ENCODE measurements at regions not wholly inside any gene's neighbourhood (a gene's known extent, or its start where the extent isn't known, plus 50 kb on each side); places are given as distances from the start of the nearest gene placed in this dataset.

- H3K4me1 ChIP-seq (ENCODE audit: insufficient read depth, low read length), result no peaks in the 10 kb centered on the region
- H3K27ac ChIP-seq (ENCODE audit: low read length), result no peak overlapping the region
- no peak overlapping the region for H3K4me3 ChIP-seq (ENCODE audit: low read length)
- no peaks in the 10 kb centered on the region for H3K36me3 ChIP-seq (ENCODE audit: insufficient read depth, low read depth, low read length)
- no peaks in the 10 kb centered on the region; the same call in 1 of the 2 replicates for H3K27me3 ChIP-seq (ENCODE audit: insufficient read depth, low read length)
- no peaks in the 10 kb centered on the region for H3K9me3 ChIP-seq (ENCODE audit: insufficient read depth, low read depth, low read length)
- no peak overlapping the region for H3K9ac ChIP-seq (ENCODE audit: low read depth, low read length)
Measured at GRCh38 chr14:98966016-98966415, 306.0 kb downstream of the BCL11B start.

- H3K9me3 ChIP-seq (ENCODE audit: insufficient read depth, low read depth, low read length), result no peaks in the 10 kb centered on the region
- H3K36me3 ChIP-seq (ENCODE audit: insufficient read depth, low read depth, low read length), result no peaks in the 10 kb centered on the region
- H3K4me1 ChIP-seq (ENCODE audit: insufficient read depth, low read length), result no peaks in the 10 kb centered on the region
- H3K9ac ChIP-seq (ENCODE audit: low read depth, low read length), result no peak overlapping the region
- no peaks in the 10 kb centered on the region; the same call in 1 of the 2 replicates for H3K27me3 ChIP-seq (ENCODE audit: insufficient read depth, low read length)
- no peak overlapping the region for H3K4me3 ChIP-seq (ENCODE audit: low read length)
- H3K27ac ChIP-seq (ENCODE audit: low read length), result no peak overlapping the region
Measured at GRCh38 chr14:98966475-98967162, 305.4 kb downstream of the BCL11B start.

GRCh38 chr14:98974113-98974512, 297.9 kb downstream of the BCL11B start:
- no peak overlapping the region for H3K9ac ChIP-seq (ENCODE audit: low read depth, low read length)
- no peak overlapping the region for H3K27ac ChIP-seq (ENCODE audit: low read length)
- no peaks in the 10 kb centered on the region for H3K36me3 ChIP-seq (ENCODE audit: insufficient read depth, low read depth, low read length)
- no peaks in the 10 kb centered on the region for H3K4me1 ChIP-seq (ENCODE audit: insufficient read depth, low read length)
- H3K27me3 ChIP-seq (ENCODE audit: insufficient read depth, low read length), result no peaks in the 10 kb centered on the region
- H3K4me3 ChIP-seq (ENCODE audit: low read length), result no peak overlapping the region
- H3K9me3 ChIP-seq (ENCODE audit: insufficient read depth, low read depth, low read length), result peaks cover 4% of the 10 kb centered on the region; the same call in 1 of the 2 replicates

GRCh38 chr14:98976271-98976670, 295.7 kb downstream of the BCL11B start:
- Histone ChIP-seq H3K27me3 (ENCODE audit: insufficient read depth, low read length) (no peaks in the 10 kb centered on the region), H3K4me3 (ENCODE audit: low read length) (no peak overlapping the region), H3K9ac (ENCODE audit: low read depth, low read length) (no peak overlapping the region), H3K9me3 (ENCODE audit: insufficient read depth, low read depth, low read length) (peaks cover 4% of the 10 kb centered on the region; the same call in 1 of the 2 replicates), H3K4me1 (ENCODE audit: insufficient read depth, low read length) (no peaks in the 10 kb centered on the region), H3K36me3 (ENCODE audit: insufficient read depth, low read depth, low read length) (no peaks in the 10 kb centered on the region), H3K27ac (ENCODE audit: low read length) (no peak overlapping the region)

- H3K4me3 ChIP-seq (ENCODE audit: low read length), result no peak overlapping the region
- peaks cover 4% of the 10 kb centered on the region; the same call in 1 of the 2 replicates for H3K9me3 ChIP-seq (ENCODE audit: insufficient read depth, low read depth, low read length)
- no peaks in the 10 kb centered on the region for H3K36me3 ChIP-seq (ENCODE audit: insufficient read depth, low read depth, low read length)
- no peaks in the 10 kb centered on the region for H3K4me1 ChIP-seq (ENCODE audit: insufficient read depth, low read length)
- no peak overlapping the region for H3K27ac ChIP-seq (ENCODE audit: low read length)
- no peak overlapping the region for H3K9ac ChIP-seq (ENCODE audit: low read depth, low read length)
- H3K27me3 ChIP-seq (ENCODE audit: insufficient read depth, low read length), result no peaks in the 10 kb centered on the region
Measured at GRCh38 chr14:98977451-98977850, 294.5 kb downstream of the BCL11B start.

- Histone ChIP-seq H3K4me1 (ENCODE audit: insufficient read depth, low read length) (no peaks in the 10 kb centered on the region), H3K9ac (ENCODE audit: low read depth, low read length) (no peak overlapping the region), H3K27ac (ENCODE audit: low read length) (no peak overlapping the region), H3K9me3 (ENCODE audit: insufficient read depth, low read depth, low read length) (peaks cover 4% of the 10 kb centered on the region; the same call in 1 of the 2 replicates), H3K27me3 (ENCODE audit: insufficient read depth, low read length) (no peaks in the 10 kb centered on the region), H3K4me3 (ENCODE audit: low read length) (no peak overlapping the region), H3K36me3 (ENCODE audit: insufficient read depth, low read depth, low read length) (no peaks in the 10 kb centered on the region)
Measured at GRCh38 chr14:98982986-98983385, 289.0 kb downstream of the BCL11B start.

GRCh38 chr14:98984027-98984718, 287.8 kb downstream of the BCL11B start:
- Histone ChIP-seq H3K9ac (ENCODE audit: low read depth, low read length) (no peak overlapping the region), H3K36me3 (ENCODE audit: insufficient read depth, low read depth, low read length) (no peaks in the 10 kb centered on the region), H3K27me3 (ENCODE audit: insufficient read depth, low read length) (no peaks in the 10 kb centered on the region), H3K4me1 (ENCODE audit: insufficient read depth, low read length) (no peaks in the 10 kb centered on the region), H3K27ac (ENCODE audit: low read length) (no peak overlapping the region), H3K4me3 (ENCODE audit: low read length) (no peak overlapping the region), H3K9me3 (ENCODE audit: insufficient read depth, low read depth, low read length) (no peaks in the 10 kb centered on the region)

- H3K27me3 ChIP-seq (ENCODE audit: insufficient read depth, low read length), result no peaks in the 10 kb centered on the region
- no peaks in the 10 kb centered on the region for H3K4me1 ChIP-seq (ENCODE audit: insufficient read depth, low read length)
Measured at GRCh38 chr14:98984719-98985041, 287.3 kb downstream of the BCL11B start.

GRCh38 chr14:98993818-98994217, 278.2 kb downstream of the BCL11B start:
- no peak overlapping the region for H3K9ac ChIP-seq (ENCODE audit: low read depth, low read length)
- H3K27ac ChIP-seq (ENCODE audit: low read length), result no peak overlapping the region
- no peaks in the 10 kb centered on the region for H3K36me3 ChIP-seq (ENCODE audit: insufficient read depth, low read depth, low read length)
- H3K4me1 ChIP-seq (ENCODE audit: insufficient read depth, low read length), result peaks cover 12% of the 10 kb centered on the region
- H3K9me3 ChIP-seq (ENCODE audit: insufficient read depth, low read depth, low read length), result no peaks in the 10 kb centered on the region
- no peak overlapping the region for H3K4me3 ChIP-seq (ENCODE audit: low read length)
- no peaks in the 10 kb centered on the region for H3K27me3 ChIP-seq (ENCODE audit: insufficient read depth, low read length)

More at GRCh38 chr14:98984719-98985041, 287.3 kb downstream of the BCL11B start:
- no peak overlapping the region for H3K4me3 ChIP-seq (ENCODE audit: low read length)
- H3K9ac ChIP-seq (ENCODE audit: low read depth, low read length), result no peak overlapping the region
- H3K36me3 ChIP-seq (ENCODE audit: insufficient read depth, low read depth, low read length), result no peaks in the 10 kb centered on the region
- H3K9me3 ChIP-seq (ENCODE audit: insufficient read depth, low read depth, low read length), result no peaks in the 10 kb centered on the region
- H3K27ac ChIP-seq (ENCODE audit: low read length), result no peak overlapping the region

- Histone ChIP-seq H3K9me3 (ENCODE audit: insufficient read depth, low read depth, low read length) (no peaks in the 10 kb centered on the region), H3K4me3 (ENCODE audit: low read length) (no peak overlapping the region), H3K36me3 (ENCODE audit: insufficient read depth, low read depth, low read length) (no peaks in the 10 kb centered on the region), H3K27ac (ENCODE audit: low read length) (no peak overlapping the region), H3K27me3 (ENCODE audit: insufficient read depth, low read length) (no peaks in the 10 kb centered on the region), H3K4me1 (ENCODE audit: insufficient read depth, low read length) (peaks cover 12% of the 10 kb centered on the region), H3K9ac (ENCODE audit: low read depth, low read length) (no peak overlapping the region)
Measured at GRCh38 chr14:98994561-98994960, 277.4 kb downstream of the BCL11B start.

GRCh38 chr14:98997526-98998205, 274.3 kb downstream of the BCL11B start:
- H3K4me1 ChIP-seq (ENCODE audit: insufficient read depth, low read length), result peaks cover 17% of the 10 kb centered on the region
- H3K27me3 ChIP-seq (ENCODE audit: insufficient read depth, low read length), result no peaks in the 10 kb centered on the region
- no peaks in the 10 kb centered on the region for H3K9me3 ChIP-seq (ENCODE audit: insufficient read depth, low read depth, low read length)
- H3K36me3 ChIP-seq (ENCODE audit: insufficient read depth, low read depth, low read length), result no peaks in the 10 kb centered on the region
- H3K27ac ChIP-seq (ENCODE audit: low read length), result no peak overlapping the region
- no peak overlapping the region for H3K4me3 ChIP-seq (ENCODE audit: low read length)
- H3K9ac ChIP-seq (ENCODE audit: low read depth, low read length), result no peak overlapping the region

- Histone ChIP-seq H3K27me3 (ENCODE audit: insufficient read depth, low read length) (no peaks in the 10 kb centered on the region), H3K9me3 (ENCODE audit: insufficient read depth, low read depth, low read length) (no peaks in the 10 kb centered on the region), H3K36me3 (ENCODE audit: insufficient read depth, low read depth, low read length) (no peaks in the 10 kb centered on the region), H3K4me3 (ENCODE audit: low read length) (no peak overlapping the region), H3K9ac (ENCODE audit: low read depth, low read length) (no peak overlapping the region), H3K4me1 (ENCODE audit: insufficient read depth, low read length) (peaks cover 9% of the 10 kb centered on the region; the same call in 1 of the 2 replicates), H3K27ac (ENCODE audit: low read length) (no peak overlapping the region)
Measured at GRCh38 chr14:98999345-98999744, 272.7 kb downstream of the BCL11B start.
